ENCODE measurements at regions not wholly inside any gene's neighbourhood (a gene's known extent, or its start where the extent isn't known, plus 50 kb on each side); places are given as distances from the start of the nearest gene placed in this dataset.

GRCh38 chr5:165829504-165829903 lies 2324.1 kb downstream of the MAT2B start:
- no peak for DNase-seq

GRCh38 chr5:165834891-165835290 lies 2329.5 kb downstream of the MAT2B start:
- peak; percentile 12 for DNase-seq

GRCh38 chr5:165836046-165836445 lies 2330.6 kb downstream of the MAT2B start:
- peak; percentile 15 for DNase-seq

GRCh38 chr5:165837286-165837685 lies 2331.9 kb downstream of the MAT2B start:
- DNase-seq: peak; percentile 42

- DNase-seq: no peak
These were observed 2339.2 kb downstream of the MAT2B start for GRCh38 chr5:165844571-165844970.

GRCh38 chr5:165858118-165858517 lies 2352.7 kb downstream of the MAT2B start:
- DNase-seq: no peak

GRCh38 chr5:165859251-165859650 lies 2353.8 kb downstream of the MAT2B start:
- DNase-seq: no peak

GRCh38 chr5:165863239-165863638 lies 2357.8 kb downstream of the MAT2B start:
- DNase-seq: no peak

- DNase-seq: no peak
These were observed 2365.9 kb downstream of the MAT2B start for GRCh38 chr5:165871291-165871690.

GRCh38 chr5:165874851-165875250 lies 2369.4 kb downstream of the MAT2B start:
- peak; percentile 29 for DNase-seq

- no peak for DNase-seq
These were observed 2371.1 kb downstream of the MAT2B start for GRCh38 chr5:165876538-165876937.

- no peak for DNase-seq
These were observed 2372.1 kb downstream of the MAT2B start for GRCh38 chr5:165877475-165877874.

GRCh38 chr5:165881259-165881658 lies 2375.8 kb downstream of the MAT2B start:
- no peak for DNase-seq

GRCh38 chr5:165882099-165882498 lies 2376.7 kb downstream of the MAT2B start:
- DNase-seq: no peak

- no peak for DNase-seq
These were observed 2380.4 kb downstream of the MAT2B start for GRCh38 chr5:165885623-165886350.

GRCh38 chr5:165887147-165887546 lies 2381.7 kb downstream of the MAT2B start:
- DNase-seq: no peak

- no peak for DNase-seq
These were observed 2387.0 kb downstream of the MAT2B start for GRCh38 chr5:165892383-165892782.

GRCh38 chr5:165894916-165895315 lies 2389.5 kb downstream of the MAT2B start:
- DNase-seq: no peak

- DNase-seq: no peak
These were observed 2387.6 kb upstream of the WWC1 start for GRCh38 chr5:165903835-165904234.

- no peak for DNase-seq
These were observed 2384.6 kb upstream of the WWC1 start for GRCh38 chr5:165906871-165907270.

GRCh38 chr5:165913059-165913458 lies 2378.4 kb upstream of the WWC1 start:
- DNase-seq: no peak

GRCh38 chr5:165914456-165914855 lies 2377.0 kb upstream of the WWC1 start:
- no peak for DNase-seq

- DNase-seq: no peak
These were observed 2372.2 kb upstream of the WWC1 start for GRCh38 chr5:165919196-165919595.

- no peak for DNase-seq
These were observed 2370.8 kb upstream of the WWC1 start for GRCh38 chr5:165920655-165921054.

All from muscle of arm (tissue), 1 donor.